ENCODE measurements at regions not wholly inside any gene's neighbourhood (a gene's known extent, or its start where the extent isn't known, plus 50 kb on each side); places are given as distances from the start of the nearest gene placed in this dataset.

- POLR2A ChIA-PET: no interaction called here
These were observed 1080.7 kb upstream of the CHAC2 start for GRCh38 chr2:52686935-52687334.

GRCh38 chr2:52676056-52676455, 1091.5 kb upstream of the CHAC2 start:
- Histone ChIP-seq H3K4me3 (ENCODE audit: low read depth, low read length) (no peak overlapping the region), H3K27ac (ENCODE audit: low read depth, low read length) (no peak overlapping the region), H3K27me3 (ENCODE audit: control insufficient read depth, insufficient read depth, low read length) (no peaks in the 10 kb centered on the region), H3K9me3 (ENCODE audit: control insufficient read depth, insufficient read depth, low read length) (peaks cover 5% of the 10 kb centered on the region; the same call in 1 of the 2 replicates)
- ChIA-PET CTCF (no interaction called here), POLR2A (no interaction called here)
- TF ChIP-seq CTCF (IDR thresholded peaks at IDR 0.05; ENCODE audit: low read depth, low read length): no peak
- DNase-seq (ENCODE audit: low read depth, low spot score): no peak

More at GRCh38 chr2:52686935-52687334, 1080.7 kb upstream of the CHAC2 start:
- Histone ChIP-seq H3K4me3 (ENCODE audit: low read depth, low read length) (no peak overlapping the region), H3K27ac (ENCODE audit: low read depth, low read length) (no peak overlapping the region), H3K27me3 (ENCODE audit: control insufficient read depth, insufficient read depth, low read length) (no peaks in the 10 kb centered on the region), H3K9me3 (ENCODE audit: control insufficient read depth, insufficient read depth, low read length) (no peaks in the 10 kb centered on the region)
- no peak for TF ChIP-seq CTCF (IDR thresholded peaks at IDR 0.05; ENCODE audit: low read depth, low read length)
- CTCF ChIA-PET: no interaction called here
- peak; percentile 47 for DNase-seq (ENCODE audit: low read depth, low spot score)

- Histone ChIP-seq H3K9me3 (ENCODE audit: control insufficient read depth, insufficient read depth, low read length) (peaks cover 5% of the 10 kb centered on the region; the same call in 1 of the 2 replicates), H3K4me3 (ENCODE audit: low read depth, low read length) (no peak overlapping the region), H3K27ac (ENCODE audit: low read depth, low read length) (no peak overlapping the region), H3K27me3 (ENCODE audit: control insufficient read depth, insufficient read depth, low read length) (no peaks in the 10 kb centered on the region)
- TF ChIP-seq CTCF (IDR thresholded peaks at IDR 0.05; ENCODE audit: low read depth, low read length): no peak
- ChIA-PET POLR2A (no interaction called here), CTCF (no interaction called here)
- DNase-seq (ENCODE audit: low read depth, low spot score): no peak
These were observed 1098.9 kb upstream of the CHAC2 start for GRCh38 chr2:52668724-52669123.

GRCh38 chr2:52659546-52659945, 1108.1 kb upstream of the CHAC2 start:
- no peak for TF ChIP-seq CTCF (IDR thresholded peaks at IDR 0.05; ENCODE audit: low read depth, low read length)
- CTCF ChIA-PET: no interaction called here
- Histone ChIP-seq H3K27ac (ENCODE audit: low read depth, low read length) (no peak overlapping the region), H3K9me3 (ENCODE audit: control insufficient read depth, insufficient read depth, low read length) (no peaks in the 10 kb centered on the region), H3K4me3 (ENCODE audit: low read depth, low read length) (no peak overlapping the region), H3K27me3 (ENCODE audit: control insufficient read depth, insufficient read depth, low read length) (no peaks in the 10 kb centered on the region)
- POLR2A ChIA-PET: no interaction called here
- DNase-seq (ENCODE audit: low read depth, low spot score): peak; percentile 13

- no peak overlapping the region for H3K27ac ChIP-seq (ENCODE audit: low read depth, low read length)
- no peaks in the 10 kb centered on the region for H3K9me3 ChIP-seq (ENCODE audit: control insufficient read depth, insufficient read depth, low read length)
- H3K4me3 ChIP-seq (ENCODE audit: low read depth, low read length): no peak overlapping the region
- ChIA-PET CTCF (no interaction called here), POLR2A (interaction anchor here (0.6 kb wide), 1 partner anchor 542 kb away, joined by 4 read pairs; no protein-coding TSS in a partner anchor)
- peak; percentile 86 for DNase-seq (ENCODE audit: low read depth, low spot score)
- TF ChIP-seq CTCF (IDR thresholded peaks at IDR 0.05; ENCODE audit: low read depth, low read length): no peak
- no peaks in the 10 kb centered on the region for H3K27me3 ChIP-seq (ENCODE audit: control insufficient read depth, insufficient read depth, low read length)
These were observed 1109.0 kb upstream of the CHAC2 start for GRCh38 chr2:52658598-52658997.

Data from AG04450 (cell line).